ENCODE measurements at regions not wholly inside any gene's neighbourhood (a gene's known extent, or its start where the extent isn't known, plus 50 kb on each side); places are given as distances from the start of the nearest gene placed in this dataset.

DNA sequence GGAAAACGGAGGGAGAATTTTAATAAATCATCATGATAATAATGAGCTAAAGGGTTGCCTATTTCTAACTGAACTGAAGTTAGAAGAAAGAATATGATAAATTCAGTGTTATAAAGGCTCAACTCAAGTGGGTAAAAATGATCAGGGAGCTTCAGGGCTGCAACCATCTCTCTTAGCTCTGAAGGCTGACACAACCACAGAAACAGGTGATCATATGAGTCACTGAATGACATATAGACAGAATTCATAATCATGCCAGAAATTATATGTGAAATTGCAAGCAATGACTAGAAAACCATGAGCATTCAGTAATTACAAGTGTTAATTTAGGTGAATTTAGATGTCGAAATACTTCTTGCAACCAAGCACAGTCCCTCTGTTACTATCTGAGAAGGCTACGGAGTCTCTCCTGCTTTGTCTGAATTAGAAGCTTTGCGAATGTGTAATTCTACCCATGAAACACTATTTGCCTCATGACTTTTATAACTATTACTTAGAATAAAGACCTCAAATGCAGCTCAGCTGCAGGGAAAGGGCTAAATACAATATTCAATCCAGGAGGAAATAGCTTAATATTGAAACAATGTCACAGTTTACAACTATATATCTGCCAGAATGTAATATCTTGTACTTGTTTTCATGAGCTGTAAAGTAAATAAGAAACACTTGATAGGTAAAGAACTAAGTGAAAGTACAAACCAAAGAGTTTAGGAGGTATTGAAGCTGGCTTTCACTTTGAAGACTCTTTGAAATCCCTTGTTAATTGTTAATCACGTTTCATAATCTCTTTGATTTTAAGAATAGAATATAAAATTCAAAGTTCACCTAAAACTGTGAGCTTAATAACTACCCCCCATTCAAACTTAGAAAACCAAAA lies 1972.6 kb downstream of the ARAP2 start:
- TF ChIP-seq, protein P1, sequence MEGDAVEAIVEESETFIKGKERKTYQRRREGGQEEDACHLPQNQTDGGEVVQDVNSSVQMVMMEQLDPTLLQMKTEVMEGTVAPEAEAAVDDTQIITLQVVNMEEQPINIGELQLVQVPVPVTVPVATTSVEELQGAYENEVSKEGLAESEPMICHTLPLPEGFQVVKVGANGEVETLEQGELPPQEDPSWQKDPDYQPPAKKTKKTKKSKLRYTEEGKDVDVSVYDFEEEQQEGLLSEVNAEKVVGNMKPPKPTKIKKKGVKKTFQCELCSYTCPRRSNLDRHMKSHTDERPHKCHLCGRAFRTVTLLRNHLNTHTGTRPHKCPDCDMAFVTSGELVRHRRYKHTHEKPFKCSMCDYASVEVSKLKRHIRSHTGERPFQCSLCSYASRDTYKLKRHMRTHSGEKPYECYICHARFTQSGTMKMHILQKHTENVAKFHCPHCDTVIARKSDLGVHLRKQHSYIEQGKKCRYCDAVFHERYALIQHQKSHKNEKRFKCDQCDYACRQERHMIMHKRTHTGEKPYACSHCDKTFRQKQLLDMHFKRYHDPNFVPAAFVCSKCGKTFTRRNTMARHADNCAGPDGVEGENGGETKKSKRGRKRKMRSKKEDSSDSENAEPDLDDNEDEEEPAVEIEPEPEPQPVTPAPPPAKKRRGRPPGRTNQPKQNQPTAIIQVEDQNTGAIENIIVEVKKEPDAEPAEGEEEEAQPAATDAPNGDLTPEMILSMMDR (IDR thresholded peaks at IDR 0.05; ENCODE audit: low read depth, low read length), result no peak
- in situ Hi-C loops (cut with HindIII; ENCODE audit: low sequenced_read_pairs), result no loop called here
- DNase-seq (ENCODE audit: low read depth, low spot score), result no peak

DNA sequence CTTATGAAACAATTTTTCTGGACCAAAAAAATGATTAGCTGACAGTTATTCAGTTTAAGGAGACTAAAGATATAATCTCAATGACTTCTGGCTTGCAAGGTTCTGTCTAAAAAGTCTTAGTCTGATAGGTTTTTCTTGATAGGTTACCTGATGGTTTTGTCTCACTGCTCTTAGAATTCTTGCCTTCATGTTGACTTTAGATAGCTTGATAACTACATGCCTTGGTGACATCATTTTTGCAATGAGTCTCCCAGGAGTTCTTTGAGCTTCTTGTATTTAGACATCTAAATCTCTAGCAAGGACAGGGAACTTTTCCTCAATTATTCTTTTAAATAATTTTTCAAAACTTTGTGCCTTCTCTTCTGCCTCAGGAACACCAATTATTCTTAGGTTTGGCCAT lies 1965.3 kb downstream of the ARAP2 start:
- in situ Hi-C loops (cut with HindIII; ENCODE audit: low sequenced_read_pairs), result no loop called here
- DNase-seq (ENCODE audit: low read depth, low spot score), result no peak
- no peak overlapping the region for H3K4me3 ChIP-seq (ENCODE audit: low read depth, low read length)
- TF ChIP-seq, protein P1 (IDR thresholded peaks at IDR 0.05; ENCODE audit: low read depth, low read length), result no peak

More for the DNA sequence above, 1972.6 kb downstream of the ARAP2 start:
- H3K4me3 ChIP-seq (ENCODE audit: low read depth, low read length), result no peak overlapping the region

DNA sequence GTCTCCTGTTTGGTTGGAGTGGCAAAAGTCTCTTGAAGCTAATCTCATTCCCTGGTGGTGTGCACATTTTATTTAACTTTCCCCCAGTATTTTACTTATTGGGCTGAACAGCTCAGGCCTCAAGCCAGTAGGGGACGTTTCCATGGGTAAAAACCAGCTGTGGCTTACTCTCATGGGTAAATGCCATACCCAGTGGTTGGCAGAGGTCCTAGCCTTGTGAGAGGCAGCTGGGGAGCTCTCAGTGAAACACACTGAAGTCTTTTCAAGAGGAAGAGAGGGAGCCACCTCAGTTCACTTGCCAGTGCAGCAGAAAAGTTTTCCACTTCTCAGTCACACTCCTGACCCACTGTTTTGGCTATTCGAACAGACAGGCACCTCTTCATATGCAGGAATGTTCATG lies 1964.2 kb downstream of the ARAP2 start:
- DNase-seq (ENCODE audit: low read depth, low spot score), result no peak
- H3K4me3 ChIP-seq (ENCODE audit: low read depth, low read length), result no peak overlapping the region
- in situ Hi-C loops (cut with HindIII; ENCODE audit: low sequenced_read_pairs), result no loop called here
- TF ChIP-seq, protein P1 (IDR thresholded peaks at IDR 0.05; ENCODE audit: low read depth, low read length), result no peak

DNA sequence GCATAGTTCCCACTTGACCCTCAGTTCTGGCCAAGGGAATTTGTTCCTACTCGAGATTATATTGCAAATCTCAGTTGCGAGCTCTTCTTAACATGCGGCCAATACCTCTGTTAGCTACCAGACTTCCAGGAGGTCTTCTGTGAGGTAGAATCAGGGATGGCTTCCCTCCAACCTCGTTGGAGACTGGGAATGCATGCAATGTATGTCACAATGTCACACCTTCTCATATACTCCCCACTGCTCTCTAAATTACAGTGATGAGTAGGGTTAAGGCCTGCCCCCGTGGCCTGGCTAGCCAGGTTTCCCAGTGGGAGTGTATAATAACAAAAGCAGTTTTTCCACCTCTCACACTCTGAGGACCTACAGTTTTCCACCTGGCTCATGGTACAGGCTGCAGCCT lies 1962.5 kb downstream of the ARAP2 start:
- in situ Hi-C loops (cut with HindIII; ENCODE audit: low sequenced_read_pairs), result no loop called here
- no peak overlapping the region for H3K4me3 ChIP-seq (ENCODE audit: low read depth, low read length)
- no peak for DNase-seq (ENCODE audit: low read depth, low spot score)
- TF ChIP-seq, protein P1 (IDR thresholded peaks at IDR 0.05; ENCODE audit: low read depth, low read length), result no peak

DNA sequence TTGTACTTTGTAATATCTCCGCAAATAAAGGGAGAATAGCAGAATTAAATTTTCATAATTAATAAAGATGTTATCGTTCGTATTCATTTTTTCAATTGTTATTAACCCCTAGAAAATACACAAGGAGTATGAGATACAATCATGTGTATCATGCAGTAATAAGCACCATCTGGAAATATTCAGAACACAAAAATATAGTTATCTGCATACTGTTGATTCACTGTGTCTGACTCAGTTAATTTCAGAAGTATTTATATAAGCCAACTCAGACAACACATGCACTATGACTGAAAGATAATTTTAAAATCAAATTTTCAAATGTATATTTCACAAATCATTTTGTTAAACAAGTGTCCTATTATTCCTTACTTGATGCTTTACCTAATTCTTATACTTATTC lies 1954.8 kb downstream of the ARAP2 start:
- DNase-seq (ENCODE audit: low read depth, low spot score), result no peak
- in situ Hi-C loops (cut with HindIII; ENCODE audit: low sequenced_read_pairs), result no loop called here
- TF ChIP-seq, protein P1 (IDR thresholded peaks at IDR 0.05; ENCODE audit: low read depth, low read length), result no peak
- no peak overlapping the region for H3K4me3 ChIP-seq (ENCODE audit: low read depth, low read length)

DNA sequence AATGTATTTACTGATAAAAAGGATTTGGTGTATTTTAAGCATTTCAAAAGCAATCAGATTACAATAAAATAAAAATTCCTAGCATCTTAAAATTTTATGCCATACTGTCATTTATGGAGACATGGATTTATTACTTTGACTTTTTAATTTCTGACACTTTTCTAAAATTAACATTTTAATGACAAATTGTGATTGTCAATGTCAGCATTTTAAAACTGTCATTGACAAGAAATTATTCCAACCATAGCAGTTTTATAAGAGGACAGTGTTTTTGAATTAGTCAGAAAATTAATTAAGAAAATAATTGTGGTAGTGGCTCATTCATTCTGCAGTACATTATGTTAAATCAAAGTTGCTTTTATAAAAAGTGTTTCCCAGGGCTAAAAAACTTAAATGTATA lies 1954.4 kb downstream of the ARAP2 start:
- in situ Hi-C loops (cut with HindIII; ENCODE audit: low sequenced_read_pairs), result no loop called here
- H3K4me3 ChIP-seq (ENCODE audit: low read depth, low read length), result no peak overlapping the region
- TF ChIP-seq, protein P1 (IDR thresholded peaks at IDR 0.05; ENCODE audit: low read depth, low read length), result no peak
- DNase-seq (ENCODE audit: low read depth, low spot score), result no peak

Data from astrocyte of the spinal cord (primary cell).